ENCODE measurements at regions not wholly inside any gene's neighbourhood (a gene's known extent, or its start where the extent isn't known, plus 50 kb on each side); places are given as distances from the start of the nearest gene placed in this dataset.

- no peak for TF ChIP-seq CTCF (IDR thresholded peaks at IDR 0.05)
- TF ChIP-seq POLR2A (IDR thresholded peaks at IDR 0.05): no peak
Measured at GRCh38 chr13:62687732-62688131, 1272.1 kb upstream of the PCDH20 start.
